K562 (cell line): ENCODE measurements at regions not wholly inside any gene's neighbourhood (a gene's known extent, or its start where the extent isn't known, plus 50 kb on each side); places are given as distances from the start of the nearest gene placed in this dataset.

Experiments
- ATAC-seq: fragments of 200-7000 bp; cut with Tn5 transposase; 3 replicates; pipeline ENCODE4 v1.9.1; 2020; ENCODE audit warnings: moderate library complexity
- BruUV-seq: library from RNA; stranded (reverse); fragments of 400-500 nt; replicated peaks from 2 replicates; lab custom pipeline; 2021; lab: Mats Ljungman, UMichigan
- CTCF ChIA-PET: fragments of 300-600 bp; formaldehyde crosslinking; extraction: SDS; loops from one replicate; lab custom pipeline; 2021; ENCODE audit warnings: low intra/inter-chr PET ratio; lab: Yijun Ruan, JAX
- POLR2A ChIA-PET: fragments of 300-600, 350-650 bp; sonication (Branson Sonifier 250); formaldehyde crosslinking; extraction: SDS; loops from one replicate; lab custom pipeline; 2021; ENCODE audit warnings: antibody characterized with exemption, inconsistent platforms; lab: Yijun Ruan, JAX
- DNase-seq, 4 experiments: peaks; one replicate each; pipeline versions ENCODE4 v3.0.0 to v3.0.0-alpha.2; 2011 to 2018; ENCODE audit warnings: low spot score in 3 of 4, mixed read lengths in 3 of 4; ENCODE audit errors: extremely low read depth in 1 of 4
- FAIRE-seq: peaks from 2 replicates; lab custom pipeline; 2011; peaks lifted over from hg19 to GRCh38; lab: Jason Lieb, UNC
- H2AFZ ChIP-seq: 2 replicates; pipeline ENCODE4 v1.6.0; 2011; ENCODE audit warnings: low read depth, low read length, control low read depth, inconsistent platforms
- H3K27ac ChIP-seq: fragments of 200-600 bp; 3 replicates; pipeline ENCODE4 v1.8.0; 2011; ENCODE audit warnings: low read depth, mild to moderate bottlenecking, control low read depth, inconsistent platforms, low read length, moderate library complexity, mixed read lengths; ENCODE audit errors: extremely low read depth
- H3K27me3 ChIP-seq, 2 experiments: fragments of 300-600 bp in 1 of 2; 2 replicates in 1 of 2; 3 replicates in 1 of 2; pipeline versions ENCODE4 v1.6.0 to v1.8.0; 2011; ENCODE audit warnings: inconsistent platforms in 2 of 2, low read length in 2 of 2, mild to moderate bottlenecking in 1 of 2, mixed read lengths in 1 of 2, moderate library complexity in 1 of 2; ENCODE audit not compliant: control insufficient read depth in 2 of 2, insufficient read depth in 2 of 2
- H3K36me3 ChIP-seq: fragments of 300-600 bp; 3 replicates; pipeline ENCODE4 v1.8.0; 2011; ENCODE audit warnings: mild to moderate bottlenecking, low read length, inconsistent platforms; ENCODE audit not compliant: control insufficient read depth, insufficient read depth
- H3K4me1 ChIP-seq, 2 experiments: fragments of 200-600 bp in 1 of 2; replicated peaks in 1 of 2; 2 replicates in 1 of 2; 3 replicates in 1 of 2; pipeline versions ENCODE4 v1.5.1 to v1.8.0; 2011; ENCODE audit warnings: inconsistent platforms in 2 of 2, low read length in 2 of 2, mild to moderate bottlenecking in 1 of 2, mixed read lengths in 1 of 2, moderate library complexity in 1 of 2; ENCODE audit not compliant: control insufficient read depth in 2 of 2, insufficient read depth in 2 of 2
- H3K4me2 ChIP-seq: 2 replicates; pipeline ENCODE4 v1.6.1; 2011; ENCODE audit warnings: low read length, control low read depth, inconsistent platforms, mixed read lengths; ENCODE audit not compliant: insufficient read depth
- H3K4me3 ChIP-seq: fragments of 200-600 bp; sonication (generic), shearing (Covaris generic); 2 replicates; pipeline ENCODE4 v1.5.1; 2016; ENCODE audit warnings: control low read depth, inconsistent platforms
- H3K79me2 ChIP-seq: fragments of 200-600 bp; 3 replicates; pipeline ENCODE4 v1.8.0; 2011; ENCODE audit warnings: low read length, inconsistent platforms; ENCODE audit not compliant: control insufficient read depth, insufficient read depth
- H3K9ac ChIP-seq, 2 experiments: 2 replicates each; pipeline versions ENCODE4 v1.6.0 to v1.6.1; 2011; ENCODE audit warnings: low read depth in 2 of 2, low read length in 2 of 2, control low read depth in 1 of 2, inconsistent platforms in 1 of 2, mild to moderate bottlenecking in 1 of 2, mixed read lengths in 1 of 2; ENCODE audit not compliant: insufficient read depth in 1 of 2
- H3K9me1 ChIP-seq: one replicate; pipeline ENCODE4 v1.6.0; 2011; ENCODE audit warnings: inconsistent platforms, mild to moderate bottlenecking, low read length, moderate library complexity; ENCODE audit not compliant: control insufficient read depth, insufficient read depth
- H3K9me3 ChIP-seq: replicated peaks from 2 replicates; pipeline ENCODE4 v1.5.1; 2011; ENCODE audit warnings: low read depth, low read length, inconsistent platforms; ENCODE audit not compliant: control insufficient read depth, insufficient read depth
- H4K20me1 ChIP-seq: replicated peaks from 2 replicates; pipeline ENCODE4 v1.6.1; 2011; ENCODE audit warnings: low read length, inconsistent platforms, mixed read lengths; ENCODE audit not compliant: control insufficient read depth, insufficient read depth
- ARNT ChIP-seq, 2 experiments: fragments of 450-650 bp; IDR thresholded peaks; 2 replicates each; pipeline ENCODE4 v1.6.1; 2016; ENCODE audit warnings: mild to moderate bottlenecking in 1 of 2
- GTF2F1 ChIP-seq: IDR thresholded peaks from 2 replicates; pipeline ENCODE4 v1.6.1; 2011; ENCODE audit warnings: low read depth, low read length, improper control_type of control experiment
- JUND ChIP-seq, 2 experiments: IDR thresholded peaks; 2 replicates in 1 of 2; 3 replicates in 1 of 2; pipeline ENCODE4 v1.6.1; 2011; ENCODE audit warnings: borderline replicate concordance in 2 of 2, low read depth in 2 of 2, low read length in 2 of 2, improper control_type of control experiment in 1 of 2, missing biosample characterization in 1 of 2, missing genetic modification characterization in 1 of 2, missing genetic modification reagents in 1 of 2
- MBD1 ChIP-seq: fragments of 250-450 bp; sonication (Bioruptor Pico); IDR thresholded peaks from 2 replicates; pipeline ENCODE4 v1.8.0; 2022; ENCODE audit warnings: inconsistent platforms
- RAD21 ChIP-seq, 2 experiments: fragments of 250-450 bp in 1 of 2; fragments of 450-650 bp in 1 of 2; sonication (Bioruptor Pico) in 1 of 2; formaldehyde crosslinking in 1 of 2; IDR thresholded peaks in 1 of 2; conservative IDR thresholded peaks in 1 of 2; 2 replicates each; pipeline versions ENCODE4 v1.4.0 to v1.8.0; 2020 to 2022; ENCODE audit warnings: mild to moderate bottlenecking in 2 of 2, moderate library complexity in 1 of 2
- whole genome bisulfite sequencing: fragments of 100-300 bp; shearing (Covaris generic); methylation state at CpG from one replicate; pipeline ENCODE4 v1.1.6; 2016; ENCODE audit warnings: low coverage, mixed read lengths; ENCODE audit not compliant: insufficient coverage; ENCODE audit errors: missing lambda C conversion rate; 5-methylcytosine and 5-hydroxymethylcytosine counted together
- in situ Hi-C: fragments of 300-500 bp; cut with MboI; formaldehyde crosslinking; loops from 4 replicates; pipeline ENCODE4 v1.15.0; 2018; ENCODE audit warnings: inconsistent platforms, mixed read lengths
- intact Hi-C: fragments of 100-400 bp; cut with micrococcal nuclease; formaldehyde crosslinking; loops from 2 replicates; pipeline ENCODE4 v1.14.2; 2022

- CTCF ChIA-PET: no interaction called here
- POLR2A ChIA-PET: no interaction called here
- no peaks in the 10 kb centered on the region for H3K36me3 ChIP-seq
- WGBS: 63% methylated on average over 3 of the region's 3 CpGs
- no peaks in the 10 kb centered on the region for H3K9me1 ChIP-seq
- no peaks in the 10 kb centered on the region; the same call in 1 of the 3 replicates for H3K79me2 ChIP-seq
- no peak overlapping the region for H3K4me2 ChIP-seq
- H3K4me3 ChIP-seq: no peak overlapping the region
- intact Hi-C loops (no loop called here), in situ Hi-C loops (no loop called here)
- FAIRE-seq: no peak
- TF ChIP-seq RAD21 (CRISPR knock-in tag; conservative IDR thresholded peaks at IDR 0.05 in 1 of 2, IDR thresholded peaks at IDR 0.05 in 1 of 2) (peak in 1 of 2 experiments; percentile 18; a peak in 1 of 4 replicates), MBD1 (CRISPR knock-in tag) (no peak), GTF2F1 (no peak), ARNT (IDR thresholded peaks at IDR 0.05) (no peak), JUND (IDR thresholded peaks at IDR 0.05; ENCODE audit: borderline replicate concordance, low read depth, low read length) (peak; percentile 7; the same call in 1 of the 2 replicates), JUND (tag; IDR thresholded peaks at IDR 0.05; ENCODE audit: borderline replicate concordance, low read depth, low read length) (no peak)
- ATAC-seq: no peak
- H2AFZ ChIP-seq: no peak overlapping the region
- no peaks in the 10 kb centered on the region for H3K27me3 ChIP-seq
- DNase-seq: peak in 1 of 4 experiments; percentile 14
- H4K20me1 ChIP-seq: no peaks in the 10 kb centered on the region
- H3K9me3 ChIP-seq: no peaks in the 10 kb centered on the region
- no peaks in the 10 kb centered on the region for H3K4me1 ChIP-seq
- H3K27ac ChIP-seq: no peak overlapping the region
- BruUV-seq: no TSS peak
- no peak overlapping the region for H3K9ac ChIP-seq
These were observed 559.8 kb upstream of the REG3G start for GRCh38 chr2:78465707-78466106.
